HepG2 (cell line): ENCODE measurements at regions not wholly inside any gene's neighbourhood (a gene's known extent, or its start where the extent isn't known, plus 50 kb on each side); places are given as distances from the start of the nearest gene placed in this dataset.

Experiments used
- CBFB ChIP-seq: sonication (generic); formaldehyde crosslinking; IDR thresholded peaks from 2 replicates; pipeline ENCODE4 v1.4.0; 2020; ENCODE audit warnings: missing genetic modification reagents
- CTCF ChIP-seq: sonication (generic); formaldehyde crosslinking; IDR thresholded peaks from 2 replicates; pipeline ENCODE4 v1.5.0; 2020; ENCODE audit warnings: mild to moderate bottlenecking, missing genetic modification reagents, moderate library complexity
- ELF4 ChIP-seq: sonication (generic); formaldehyde crosslinking; IDR thresholded peaks from 2 replicates; pipeline ENCODE4 v1.5.0; 2020; ENCODE audit warnings: missing genetic modification reagents, mild to moderate bottlenecking, moderate library complexity, borderline replicate concordance
- HNRNPL ChIP-seq: fragments of 200-400 bp; formaldehyde crosslinking; IDR thresholded peaks from 2 replicates; pipeline ENCODE4 v1.6.1; 2017; ENCODE audit warnings: mild to moderate bottlenecking, low read depth, low read length
- SMYD3 ChIP-seq: sonication (generic); formaldehyde crosslinking; IDR thresholded peaks from 2 replicates; pipeline ENCODE4 v1.8.1; 2023; ENCODE audit warnings: mild to moderate bottlenecking, missing genetic modification reagents
- ZNF33B ChIP-seq: sonication (generic); formaldehyde crosslinking; IDR thresholded peaks from 2 replicates; pipeline ENCODE4 v1.5.1; 2020; ENCODE audit warnings: mild to moderate bottlenecking, missing genetic modification reagents
- ZNF598 ChIP-seq: sonication (generic); formaldehyde crosslinking; IDR thresholded peaks from 2 replicates; pipeline ENCODE4 v1.5.1; 2020; ENCODE audit warnings: mild to moderate bottlenecking, missing genetic modification reagents, borderline replicate concordance
- ZNF687 ChIP-seq: sonication (generic); formaldehyde crosslinking; IDR thresholded peaks from 2 replicates; pipeline ENCODE4 v1.5.1; 2020; ENCODE audit warnings: mild to moderate bottlenecking, missing genetic modification reagents, moderate library complexity
- ZNF850 ChIP-seq: sonication (generic); formaldehyde crosslinking; conservative IDR thresholded peaks from 2 replicates; pipeline ENCODE4 v1.9.0; 2021; ENCODE audit warnings: mild to moderate bottlenecking, missing genetic modification reagents
- ZSCAN21 ChIP-seq: sonication (generic); formaldehyde crosslinking; IDR thresholded peaks from 2 replicates; pipeline ENCODE4 v1.8.0; 2022; ENCODE audit warnings: mild to moderate bottlenecking, missing genetic modification reagents, moderate library complexity, borderline replicate concordance
- TF ChIP-seq, protein P1 (sequence below): IDR thresholded peaks from 2 replicates; pipeline ENCODE4 v1.6.1; 2016
- TF ChIP-seq, protein P2 (sequence below): sonication (generic); formaldehyde crosslinking; IDR thresholded peaks from 2 replicates; pipeline ENCODE4 v1.4.0; 2020; ENCODE audit warnings: mild to moderate bottlenecking, missing genetic modification reagents

DNA sequence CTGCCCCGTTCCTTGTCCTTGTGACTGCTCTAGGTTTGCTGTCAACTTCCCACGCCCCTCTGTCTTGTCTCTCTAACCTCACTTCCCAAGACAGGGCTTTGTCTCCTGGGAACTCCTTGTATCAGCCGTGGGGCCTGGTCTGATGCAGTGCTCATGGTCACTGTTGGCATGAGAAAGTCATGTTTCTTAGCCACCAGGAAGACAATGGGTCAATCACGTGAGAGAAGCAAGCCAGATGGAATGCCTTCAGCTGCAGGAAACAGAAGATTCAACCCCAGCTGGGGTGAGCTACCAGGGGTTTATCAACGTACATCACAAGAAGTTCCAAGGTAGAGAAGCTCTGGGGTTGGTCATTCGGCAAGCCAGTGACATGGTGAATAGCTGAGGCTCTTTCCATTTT is 116.6 kb downstream of the IRF8 start (continued):
- TF ChIP-seq, protein P1, sequence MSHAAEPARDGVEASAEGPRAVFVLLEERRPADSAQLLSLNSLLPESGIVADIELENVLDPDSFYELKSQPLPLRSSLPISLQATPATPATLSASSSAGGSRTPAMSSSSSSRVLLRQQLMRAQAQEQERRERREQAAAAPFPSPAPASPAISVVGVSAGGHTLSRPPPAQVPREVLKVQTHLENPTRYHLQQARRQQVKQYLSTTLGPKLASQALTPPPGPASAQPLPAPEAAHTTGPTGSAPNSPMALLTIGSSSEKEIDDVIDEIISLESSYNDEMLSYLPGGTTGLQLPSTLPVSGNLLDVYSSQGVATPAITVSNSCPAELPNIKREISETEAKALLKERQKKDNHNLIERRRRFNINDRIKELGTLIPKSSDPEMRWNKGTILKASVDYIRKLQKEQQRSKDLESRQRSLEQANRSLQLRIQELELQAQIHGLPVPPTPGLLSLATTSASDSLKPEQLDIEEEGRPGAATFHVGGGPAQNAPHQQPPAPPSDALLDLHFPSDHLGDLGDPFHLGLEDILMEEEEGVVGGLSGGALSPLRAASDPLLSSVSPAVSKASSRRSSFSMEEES (CRISPR knock-in tag), result no peak
- TF ChIP-seq ZNF33B (no peak), CTCF (CRISPR knock-in tag) (no peak), ZNF598 (CRISPR knock-in tag) (no peak), ZNF850 (no peak), SMYD3 (CRISPR knock-in tag) (no peak), HNRNPL (no peak), ZNF687 (CRISPR knock-in tag) (no peak), CBFB (CRISPR knock-in tag) (no peak), ELF4 (no peak), ZSCAN21 (no peak)
- TF ChIP-seq, protein P2, sequence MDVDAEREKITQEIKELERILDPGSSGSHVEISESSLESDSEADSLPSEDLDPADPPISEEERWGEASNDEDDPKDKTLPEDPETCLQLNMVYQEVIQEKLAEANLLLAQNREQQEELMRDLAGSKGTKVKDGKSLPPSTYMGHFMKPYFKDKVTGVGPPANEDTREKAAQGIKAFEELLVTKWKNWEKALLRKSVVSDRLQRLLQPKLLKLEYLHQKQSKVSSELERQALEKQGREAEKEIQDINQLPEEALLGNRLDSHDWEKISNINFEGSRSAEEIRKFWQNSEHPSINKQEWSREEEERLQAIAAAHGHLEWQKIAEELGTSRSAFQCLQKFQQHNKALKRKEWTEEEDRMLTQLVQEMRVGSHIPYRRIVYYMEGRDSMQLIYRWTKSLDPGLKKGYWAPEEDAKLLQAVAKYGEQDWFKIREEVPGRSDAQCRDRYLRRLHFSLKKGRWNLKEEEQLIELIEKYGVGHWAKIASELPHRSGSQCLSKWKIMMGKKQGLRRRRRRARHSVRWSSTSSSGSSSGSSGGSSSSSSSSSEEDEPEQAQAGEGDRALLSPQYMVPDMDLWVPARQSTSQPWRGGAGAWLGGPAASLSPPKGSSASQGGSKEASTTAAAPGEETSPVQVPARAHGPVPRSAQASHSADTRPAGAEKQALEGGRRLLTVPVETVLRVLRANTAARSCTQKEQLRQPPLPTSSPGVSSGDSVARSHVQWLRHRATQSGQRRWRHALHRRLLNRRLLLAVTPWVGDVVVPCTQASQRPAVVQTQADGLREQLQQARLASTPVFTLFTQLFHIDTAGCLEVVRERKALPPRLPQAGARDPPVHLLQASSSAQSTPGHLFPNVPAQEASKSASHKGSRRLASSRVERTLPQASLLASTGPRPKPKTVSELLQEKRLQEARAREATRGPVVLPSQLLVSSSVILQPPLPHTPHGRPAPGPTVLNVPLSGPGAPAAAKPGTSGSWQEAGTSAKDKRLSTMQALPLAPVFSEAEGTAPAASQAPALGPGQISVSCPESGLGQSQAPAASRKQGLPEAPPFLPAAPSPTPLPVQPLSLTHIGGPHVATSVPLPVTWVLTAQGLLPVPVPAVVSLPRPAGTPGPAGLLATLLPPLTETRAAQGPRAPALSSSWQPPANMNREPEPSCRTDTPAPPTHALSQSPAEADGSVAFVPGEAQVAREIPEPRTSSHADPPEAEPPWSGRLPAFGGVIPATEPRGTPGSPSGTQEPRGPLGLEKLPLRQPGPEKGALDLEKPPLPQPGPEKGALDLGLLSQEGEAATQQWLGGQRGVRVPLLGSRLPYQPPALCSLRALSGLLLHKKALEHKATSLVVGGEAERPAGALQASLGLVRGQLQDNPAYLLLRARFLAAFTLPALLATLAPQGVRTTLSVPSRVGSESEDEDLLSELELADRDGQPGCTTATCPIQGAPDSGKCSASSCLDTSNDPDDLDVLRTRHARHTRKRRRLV (CRISPR knock-in tag), result no peak
